Upper lobe of left lung (tissue), 4 donors: ENCODE measurements at regions not wholly inside any gene's neighbourhood (a gene's known extent, or its start where the extent isn't known, plus 50 kb on each side); places are given as distances from the start of the nearest gene placed in this dataset.
"Not testable (repeated sequence)": the region's sequence is repeated elsewhere in the genome, so short reads cannot be mapped to it uniquely, and the experiment has no call there.

Source experiments
- POLR2A ChIP-seq, 4 donors: fragments of 450-650 bp; IDR thresholded peaks; one replicate each; pipeline ENCODE4 v1.5.1; 2016 to 2017; ENCODE audit warnings: antibody characterized with exemption in 4 of 4, mild to moderate bottlenecking in 2 of 4
- TF ChIP-seq, protein P1 (sequence below), 6 experiments: fragments of 450-650 bp in 4 of 6; fragments of 200-600 bp in 2 of 6; sonication (generic) in 2 of 6; IDR thresholded peaks; one replicate each; pipeline ENCODE4 v1.5.1; 2016 to 2019; ENCODE audit warnings: antibody characterized with exemption in 6 of 6

GRCh38 chr7:63407881-63408280, 590.8 kb upstream of the ZNF722 start:
- TF ChIP-seq, protein P1, sequence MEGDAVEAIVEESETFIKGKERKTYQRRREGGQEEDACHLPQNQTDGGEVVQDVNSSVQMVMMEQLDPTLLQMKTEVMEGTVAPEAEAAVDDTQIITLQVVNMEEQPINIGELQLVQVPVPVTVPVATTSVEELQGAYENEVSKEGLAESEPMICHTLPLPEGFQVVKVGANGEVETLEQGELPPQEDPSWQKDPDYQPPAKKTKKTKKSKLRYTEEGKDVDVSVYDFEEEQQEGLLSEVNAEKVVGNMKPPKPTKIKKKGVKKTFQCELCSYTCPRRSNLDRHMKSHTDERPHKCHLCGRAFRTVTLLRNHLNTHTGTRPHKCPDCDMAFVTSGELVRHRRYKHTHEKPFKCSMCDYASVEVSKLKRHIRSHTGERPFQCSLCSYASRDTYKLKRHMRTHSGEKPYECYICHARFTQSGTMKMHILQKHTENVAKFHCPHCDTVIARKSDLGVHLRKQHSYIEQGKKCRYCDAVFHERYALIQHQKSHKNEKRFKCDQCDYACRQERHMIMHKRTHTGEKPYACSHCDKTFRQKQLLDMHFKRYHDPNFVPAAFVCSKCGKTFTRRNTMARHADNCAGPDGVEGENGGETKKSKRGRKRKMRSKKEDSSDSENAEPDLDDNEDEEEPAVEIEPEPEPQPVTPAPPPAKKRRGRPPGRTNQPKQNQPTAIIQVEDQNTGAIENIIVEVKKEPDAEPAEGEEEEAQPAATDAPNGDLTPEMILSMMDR (IDR thresholded peaks at IDR 0.05) = not testable (repeated sequence)
- TF ChIP-seq POLR2A (IDR thresholded peaks at IDR 0.05) = not testable (repeated sequence)
